T-cell (primary cell): ENCODE measurements at regions not wholly inside any gene's neighbourhood (a gene's known extent, or its start where the extent isn't known, plus 50 kb on each side); places are given as distances from the start of the nearest gene placed in this dataset.

Experiments
- ATAC-seq, 4 experiments: fragments of 200-7000 bp in 3 of 4; fragments of 150-1000 bp in 1 of 4; cut with Tn5 transposase; replicated peaks in 1 of 4; 1 replicate in 3 of 4; 2 replicates in 1 of 4; pipeline ENCODE4 v1.10.0; 2021; ENCODE audit warnings: moderate library complexity in 3 of 4, mild to moderate bottlenecking in 2 of 4, moderate number of reproducible peaks in 1 of 4
- CTCF ChIA-PET, 2 donors: fragments of 300-600 bp; sonication (Branson Sonifier 250); formaldehyde crosslinking; loops; one replicate each; lab custom pipeline; 2022; ENCODE audit warnings: antibody characterized with exemption in 2 of 2; lab: Charles Lee
- POLR2A ChIA-PET, 2 donors: fragments of 300-600 bp; sonication (Branson Sonifier 250); formaldehyde crosslinking; loops; one replicate each; lab custom pipeline; 2022; ENCODE audit warnings: antibody characterized with exemption in 2 of 2; lab: Charles Lee
- DNase-seq, 35 experiments: peaks; one replicate each; pipeline versions ENCODE4 v3.0.0 to v3.0.0-alpha.2; 2013 to 2023
- H3K27ac ChIP-seq: one replicate; pipeline ENCODE4 v1.5.1; 2013; ENCODE audit warnings: low read length
- H3K27me3 ChIP-seq, 2 experiments: replicated peaks in 1 of 2; 1 replicate in 1 of 2; 2 replicates in 1 of 2; pipeline versions ENCODE4 v1.6.1 to v1.7.0; 2013; ENCODE audit warnings: low read length in 1 of 2, mixed read lengths in 1 of 2; ENCODE audit not compliant: control insufficient read depth in 2 of 2, insufficient read depth in 2 of 2; ENCODE audit errors: extremely low read depth in 1 of 2
- H3K36me3 ChIP-seq, 2 donors: 1 replicate in 1 of 2; 2 replicates in 1 of 2; pipeline versions ENCODE4 v1.6.1 to v1.7.0; 2013; ENCODE audit warnings: low read length in 1 of 2; ENCODE audit not compliant: control insufficient read depth in 2 of 2, insufficient read depth in 1 of 2; ENCODE audit errors: extremely low read depth in 1 of 2
- H3K4me1 ChIP-seq, 2 experiments: 1 replicate in 1 of 2; 2 replicates in 1 of 2; pipeline versions ENCODE4 v1.6.1 to v1.7.0; 2013; ENCODE audit warnings: low read length in 2 of 2, mixed read lengths in 1 of 2; ENCODE audit not compliant: insufficient read depth in 2 of 2, control insufficient read depth in 1 of 2; ENCODE audit errors: extremely low read depth in 1 of 2
- H3K4me3 ChIP-seq, 2 donors: 1 replicate in 1 of 2; 2 replicates in 1 of 2; pipeline versions ENCODE4 v1.5.1 to v1.7.0; 2013; ENCODE audit warnings: mild to moderate bottlenecking in 2 of 2, low read length in 1 of 2, moderate library complexity in 1 of 2; ENCODE audit not compliant: control insufficient read depth in 1 of 2; ENCODE audit errors: extremely low read depth in 1 of 2
- H3K9me3 ChIP-seq: 2 replicates; pipeline ENCODE4 v1.7.0; 2013
- H3K27ac Mint-ChIP-seq, 2 donors: one replicate each; pipeline ENCODE4 v1.8.0; 2020 to 2021; ENCODE audit warnings: mild to moderate bottlenecking in 2 of 2, mixed read lengths in 2 of 2
- H3K27me3 Mint-ChIP-seq, 2 donors: one replicate each; pipeline ENCODE4 v1.8.0; 2021 to 2022; ENCODE audit warnings: mixed read lengths in 2 of 2
- H3K36me3 Mint-ChIP-seq: one replicate; pipeline ENCODE4 v1.8.0; 2021; ENCODE audit warnings: mixed read lengths
- H3K4me1 Mint-ChIP-seq, 3 donors: one replicate each; pipeline ENCODE4 v1.8.0; 2020 to 2022; ENCODE audit warnings: mixed read lengths in 3 of 3, mild to moderate bottlenecking in 1 of 3
- H3K4me3 Mint-ChIP-seq, 3 donors: one replicate each; pipeline ENCODE4 v1.8.0; 2020 to 2022; ENCODE audit warnings: mild to moderate bottlenecking in 3 of 3, mixed read lengths in 3 of 3, moderate library complexity in 3 of 3
- H3K9me3 Mint-ChIP-seq, 3 donors: one replicate each; pipeline ENCODE4 v1.8.0; 2020 to 2022; ENCODE audit warnings: mixed read lengths in 3 of 3
- WGBS: methylation state at CpG from one replicate; pipeline ENCODE4 v1.1.5; 2013; ENCODE audit warnings: missing lambda C conversion rate; ENCODE audit not compliant: insufficient coverage; 5-methylcytosine and 5-hydroxymethylcytosine counted together

DNA sequence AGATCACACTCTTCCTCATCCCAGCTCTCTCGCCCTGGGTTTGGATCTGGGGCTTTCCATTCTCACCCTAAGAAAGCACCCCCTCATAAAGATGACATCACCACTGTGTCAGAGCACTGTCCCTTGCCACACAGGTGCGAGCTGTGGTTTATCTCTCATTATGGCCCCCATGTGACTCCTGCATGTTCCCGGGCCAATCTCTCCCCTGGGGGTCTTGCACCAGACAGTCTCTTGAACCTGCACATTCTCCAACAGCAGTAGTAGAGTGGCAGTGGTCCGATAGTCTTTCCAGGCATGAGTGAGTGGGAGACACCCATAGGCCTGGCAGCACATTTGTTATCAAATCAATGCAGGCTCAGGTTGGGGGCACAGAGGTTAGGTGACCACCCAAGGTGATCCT, 130.5 kb downstream of the HRH4 start:
- peaks cover 0 to 14% of the 10 kb centered on the region in 2 donors for H3K27me3 Mint-ChIP-seq
- H3K36me3 ChIP-seq, result no peaks in the 10 kb centered on the region
- no peak overlapping the region for H3K4me3 Mint-ChIP-seq
- no peaks in the 10 kb centered on the region for H3K4me1 ChIP-seq
- H3K9me3 Mint-ChIP-seq, result no peaks in the 10 kb centered on the region
- H3K36me3 Mint-ChIP-seq, result no peaks in the 10 kb centered on the region
- peaks cover 0 to 2% of the 10 kb centered on the region in 2 experiments for H3K27me3 ChIP-seq
- ChIA-PET CTCF (no interaction called here), POLR2A (no interaction called here)
- no peaks in the 10 kb centered on the region for H3K9me3 ChIP-seq
- DNase-seq (no peak), ATAC-seq (no peak)
- 64% methylated on average over 1 of the region's 4 CpGs for WGBS
- no peak overlapping the region for H3K27ac Mint-ChIP-seq
- H3K4me3 ChIP-seq, result no peak overlapping the region
- no peaks in the 10 kb centered on the region for H3K4me1 Mint-ChIP-seq
- H3K27ac ChIP-seq, result no peak overlapping the region

- Mint-ChIP-seq H3K4me3 (no peak overlapping the region), H3K27me3 (peaks cover 8 to 16% of the 10 kb centered on the region in 2 donors), H3K36me3 (no peaks in the 10 kb centered on the region), H3K9me3 (no peaks in the 10 kb centered on the region), H3K27ac (no peak overlapping the region), H3K4me1 (no peaks in the 10 kb centered on the region)
- Histone ChIP-seq H3K27ac (no peak overlapping the region), H3K27me3 (no peaks in the 10 kb centered on the region), H3K4me1 (no peaks in the 10 kb centered on the region), H3K4me3 (no peak overlapping the region), H3K36me3 (no peaks in the 10 kb centered on the region), H3K9me3 (no peaks in the 10 kb centered on the region)
- ATAC-seq, result no peak
- ChIA-PET POLR2A (no interaction called here), CTCF (interaction anchor here in 1 of 2 donors (0.8 kb wide), 1 partner anchor 82 kb away, joined by 3 read pairs; no protein-coding TSS in a partner anchor)
- no peak for DNase-seq
- 80% methylated on average over 1 of the region's 3 CpGs for WGBS
Measured at GRCh38 chr18:24593401-24593800, 133.0 kb downstream of the HRH4 start.

GRCh38 chr18:24593886-24594285, 133.4 kb downstream of the HRH4 start:
- no peak overlapping the region for H3K27ac Mint-ChIP-seq
- ATAC-seq (no peak), DNase-seq (no peak)
- ChIA-PET CTCF (interaction anchor here in 1 of 2 donors (0.8 kb wide), 1 partner anchor 82 kb away, joined by 3 read pairs; no protein-coding TSS in a partner anchor), POLR2A (no interaction called here)
- WGBS, result no CpG with 5 or more reads among the region's 4 CpGs
- no peaks in the 10 kb centered on the region for H3K36me3 Mint-ChIP-seq
- no peaks in the 10 kb centered on the region for H3K27me3 ChIP-seq
- no peaks in the 10 kb centered on the region for H3K36me3 ChIP-seq
- no peaks in the 10 kb centered on the region for H3K4me1 ChIP-seq
- H3K4me3 Mint-ChIP-seq, result no peak overlapping the region
- no peaks in the 10 kb centered on the region for H3K9me3 ChIP-seq
- H3K27ac ChIP-seq, result no peak overlapping the region
- H3K4me1 Mint-ChIP-seq, result no peaks in the 10 kb centered on the region
- peaks cover 9 to 20% of the 10 kb centered on the region in 2 donors for H3K27me3 Mint-ChIP-seq
- H3K4me3 ChIP-seq, result no peak overlapping the region
- H3K9me3 Mint-ChIP-seq, result no peaks in the 10 kb centered on the region

GRCh38 chr18:24595561-24596031, 135.2 kb downstream of the HRH4 start:
- no peak for DNase-seq
- WGBS, result 78% methylated on average over 12 of the region's 12 CpGs

GRCh38 chr18:24600076-24600654, 139.7 kb downstream of the HRH4 start:
- CTCF ChIA-PET, result interaction anchor here (0.6 to 2.2 kb wide), 2 partner anchors 72 to 127 kb away, joined by 3 to 5 read pairs; no protein-coding TSS in a partner anchor
- Mint-ChIP-seq H3K4me3 (no peak overlapping the region), H3K27ac (no peak overlapping the region), H3K36me3 (no peaks in the 10 kb centered on the region), H3K9me3 (no peaks in the 10 kb centered on the region), H3K27me3 (peaks cover 11 to 14% of the 10 kb centered on the region in 2 donors), H3K4me1 (no peaks in the 10 kb centered on the region)
- Histone ChIP-seq H3K36me3 (no peaks in the 10 kb centered on the region), H3K4me1 (no peaks in the 10 kb centered on the region), H3K4me3 (no peak overlapping the region), H3K27me3 (no peaks in the 10 kb centered on the region), H3K9me3 (no peaks in the 10 kb centered on the region), H3K27ac (no peak overlapping the region)
- DNase-seq (peak in 1 of 35 experiments; percentile 55), ATAC-seq (no peak)
- WGBS, result no CpG with 5 or more reads among the region's 6 CpGs
- POLR2A ChIA-PET, result no interaction called here

More at GRCh38 chr18:24595561-24596031, 135.2 kb downstream of the HRH4 start:
- Histone ChIP-seq H3K36me3 (no peaks in the 10 kb centered on the region), H3K9me3 (no peaks in the 10 kb centered on the region), H3K4me1 (no peaks in the 10 kb centered on the region), H3K4me3 (no peak overlapping the region), H3K27ac (no peak overlapping the region), H3K27me3 (no peaks in the 10 kb centered on the region)
- H3K36me3 Mint-ChIP-seq, result no peaks in the 10 kb centered on the region
- ATAC-seq, result no peak
- H3K27ac Mint-ChIP-seq, result no peak overlapping the region
- H3K9me3 Mint-ChIP-seq, result no peaks in the 10 kb centered on the region
- CTCF ChIA-PET, result no interaction called here
- H3K4me1 Mint-ChIP-seq, result no peaks in the 10 kb centered on the region
- POLR2A ChIA-PET, result no interaction called here
- H3K4me3 Mint-ChIP-seq, result no peak overlapping the region
- H3K27me3 Mint-ChIP-seq, result peaks cover 14 to 17% of the 10 kb centered on the region in 2 donors

- POLR2A ChIA-PET, result no interaction called here
- CTCF ChIA-PET, result no interaction called here
- no peak overlapping the region for H3K4me3 Mint-ChIP-seq
- H3K9me3 Mint-ChIP-seq, result no peaks in the 10 kb centered on the region
- no peaks in the 10 kb centered on the region for H3K36me3 Mint-ChIP-seq
- H3K27me3 Mint-ChIP-seq, result peaks cover 9 to 11% of the 10 kb centered on the region in 2 donors
- H3K27ac Mint-ChIP-seq, result no peak overlapping the region
- Histone ChIP-seq H3K27ac (no peak overlapping the region), H3K4me3 (no peak overlapping the region), H3K27me3 (no peaks in the 10 kb centered on the region), H3K4me1 (no peaks in the 10 kb centered on the region), H3K9me3 (no peaks in the 10 kb centered on the region), H3K36me3 (no peaks in the 10 kb centered on the region)
- no CpG with 5 or more reads among the region's 1 CpG for WGBS
- no peaks in the 10 kb centered on the region for H3K4me1 Mint-ChIP-seq
- no peak for DNase-seq
- ATAC-seq, result no peak
Measured at GRCh38 chr18:24601585-24601984, 141.1 kb downstream of the HRH4 start.
